Inferior parietal cortex (tissue), 1 donor: ENCODE measurements at regions not wholly inside any gene's neighbourhood (a gene's known extent, or its start where the extent isn't known, plus 50 kb on each side); places are given as distances from the start of the nearest gene placed in this dataset.

Experiments used
- DNase-seq: peaks from one replicate; pipeline ENCODE4 v3.0.0-alpha.2; 2016; ENCODE audit errors: extremely low spot score

DNA sequence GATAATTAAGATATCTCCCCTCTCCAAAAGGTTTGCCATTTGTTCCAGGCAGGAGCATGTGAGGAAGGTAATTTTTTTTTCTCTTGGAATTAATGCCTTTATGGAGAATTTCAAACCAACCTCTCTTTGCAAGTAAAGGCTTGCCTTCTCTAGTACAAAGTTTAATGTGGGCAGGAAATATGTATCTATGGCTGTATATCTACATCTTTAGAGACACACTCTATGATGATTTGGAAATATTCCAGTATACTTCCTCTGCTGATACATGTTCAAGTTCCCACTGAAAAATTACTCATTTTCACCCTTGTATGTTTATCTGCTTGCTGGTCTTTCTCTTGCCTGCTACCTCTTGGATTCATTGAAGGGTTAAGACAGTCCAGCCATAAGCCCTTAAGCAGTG, 83.5 kb upstream of the SEMA6A start:
- no peak for DNase-seq

DNA sequence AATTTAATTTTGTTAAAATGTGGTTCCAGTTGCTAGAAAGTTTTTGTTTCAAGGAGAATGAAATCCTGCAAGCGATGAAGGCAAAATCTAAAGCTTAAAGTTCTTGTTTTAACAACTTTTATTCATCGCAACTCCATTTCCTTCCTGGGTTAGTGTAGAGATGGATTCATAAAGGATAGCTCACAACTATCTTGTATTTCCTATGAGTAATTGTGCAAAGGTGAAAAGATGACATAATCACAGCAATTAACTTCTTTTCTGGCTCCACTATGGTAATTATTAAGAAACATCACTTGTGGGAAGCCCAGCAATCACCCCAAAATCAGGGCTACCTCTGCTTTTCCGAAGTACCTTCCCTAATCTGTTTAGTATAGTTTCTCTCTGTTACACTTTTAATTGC, 80.8 kb upstream of the SEMA6A start:
- DNase-seq = no peak

DNA sequence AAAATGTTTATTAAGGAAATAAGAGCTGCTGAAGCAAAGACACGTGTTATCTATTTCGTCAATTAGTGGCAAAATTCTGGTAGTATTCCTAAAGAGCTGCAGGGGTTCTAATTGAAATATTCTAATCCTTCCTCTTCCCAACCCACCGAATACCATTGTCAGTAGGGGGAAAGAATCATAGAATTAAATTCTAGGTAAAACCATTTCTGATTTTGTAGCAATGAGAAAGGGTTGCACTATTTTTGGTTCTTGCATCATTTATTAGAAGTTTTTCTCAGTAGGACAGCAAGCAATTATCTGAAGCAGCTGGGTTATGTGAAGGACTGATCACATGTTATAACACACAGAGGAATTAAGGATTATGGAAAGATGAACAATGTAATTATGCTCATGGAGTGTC, 80.3 kb upstream of the SEMA6A start:
- DNase-seq = no peak

DNA sequence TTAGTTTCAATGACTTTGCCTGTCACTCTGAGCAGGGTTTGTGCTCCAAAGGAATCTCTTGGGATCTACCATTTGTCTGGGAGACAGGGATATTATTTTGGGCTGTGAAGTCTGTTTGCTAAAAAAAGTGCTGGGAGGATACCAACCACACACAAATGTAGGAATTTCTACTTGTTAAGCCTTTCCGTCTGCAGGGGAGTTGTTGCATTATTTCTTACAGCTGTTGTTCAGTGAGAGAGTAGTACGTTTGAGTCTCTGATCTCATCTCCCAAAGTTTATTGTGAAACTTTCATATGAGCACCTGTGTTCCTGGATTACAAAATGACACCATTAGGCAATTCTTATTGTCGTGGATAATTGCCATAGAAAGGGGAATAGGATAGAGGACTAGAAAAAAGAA, 78.3 kb upstream of the SEMA6A start:
- peak; percentile 63 for DNase-seq

DNA sequence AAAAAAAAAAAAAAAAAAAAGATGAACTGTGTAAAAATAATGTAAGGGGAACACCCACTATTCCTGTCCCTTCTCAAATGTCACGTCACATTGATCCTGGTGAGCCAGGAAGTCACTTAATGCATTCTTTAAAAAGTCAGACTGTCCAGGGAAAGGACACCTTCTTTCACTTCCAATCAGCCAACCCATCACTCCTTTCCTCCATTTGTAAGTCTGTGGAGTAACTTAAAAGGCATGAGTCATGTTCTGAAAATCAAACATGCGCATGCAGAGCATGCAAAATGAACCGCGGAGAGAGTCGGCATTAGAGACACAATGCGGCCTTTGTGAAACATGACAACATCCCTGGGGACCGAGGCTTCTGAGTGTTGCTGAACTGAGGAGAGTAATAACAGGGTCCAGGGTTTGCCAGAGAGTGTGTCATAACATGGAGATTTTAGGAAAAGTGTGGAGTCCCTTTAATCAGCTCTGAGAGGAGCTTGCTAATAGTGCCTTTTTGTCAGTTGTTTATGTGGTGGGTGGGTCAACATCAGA, 77.6 kb upstream of the SEMA6A start:
- DNase-seq = peak; percentile 89

DNA sequence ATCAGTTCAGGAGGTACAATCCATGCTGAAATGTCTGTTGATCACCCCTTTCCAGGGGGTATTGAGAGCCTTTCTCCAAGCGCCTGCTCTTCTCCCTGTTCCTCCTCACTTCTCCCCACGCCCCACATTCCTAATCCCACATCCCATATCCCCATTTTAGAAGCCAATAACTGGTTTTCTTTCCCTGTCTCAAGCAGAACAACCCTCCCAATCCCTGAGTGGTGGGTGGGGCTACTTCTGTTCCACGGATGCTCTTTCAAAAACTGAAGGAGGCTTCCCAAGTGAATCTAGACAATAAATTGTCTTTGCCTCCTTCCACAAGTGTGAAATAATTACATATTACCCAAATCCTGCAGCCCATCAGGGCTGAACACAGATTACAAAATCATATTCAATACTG, 77.0 kb upstream of the SEMA6A start:
- no peak for DNase-seq

DNA sequence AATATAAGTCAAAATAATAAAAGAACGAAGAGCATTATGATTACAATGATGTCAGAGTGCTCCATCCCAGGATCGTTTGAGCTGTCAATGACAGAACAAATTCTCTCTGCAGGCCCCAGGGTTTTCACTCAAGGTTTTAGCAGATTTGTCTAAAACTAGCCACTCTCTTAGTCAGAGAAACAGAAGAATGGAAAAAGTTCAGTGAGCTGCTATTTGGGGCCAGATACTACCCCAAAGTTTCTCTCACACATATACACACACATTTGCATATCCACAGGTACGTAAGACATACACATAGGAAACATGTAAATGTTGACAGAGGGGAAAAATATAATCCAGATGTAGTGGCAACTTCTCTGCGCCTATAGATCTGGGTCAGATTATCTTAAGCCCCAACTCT, 76.3 kb upstream of the SEMA6A start:
- no peak for DNase-seq

DNA sequence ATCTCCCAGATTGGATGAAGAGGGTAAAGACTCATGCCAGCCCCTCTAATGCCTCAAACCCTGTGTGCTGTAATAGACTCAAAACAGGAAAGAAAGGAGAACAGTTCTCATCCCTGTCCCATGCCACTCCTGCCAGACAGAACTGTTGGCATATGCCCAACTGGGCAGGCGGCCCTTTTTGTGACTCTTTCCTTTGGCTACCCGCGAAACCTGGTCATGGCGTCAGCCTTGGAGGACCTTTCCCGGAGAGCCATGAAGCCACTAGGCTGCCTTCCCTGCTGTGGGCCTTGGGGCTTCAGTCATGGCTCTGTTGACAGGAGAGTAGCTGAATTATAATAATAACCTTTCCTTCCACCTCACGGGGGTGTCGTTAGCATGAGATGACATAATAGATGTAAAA, 75.9 kb upstream of the SEMA6A start:
- no peak for DNase-seq

DNA sequence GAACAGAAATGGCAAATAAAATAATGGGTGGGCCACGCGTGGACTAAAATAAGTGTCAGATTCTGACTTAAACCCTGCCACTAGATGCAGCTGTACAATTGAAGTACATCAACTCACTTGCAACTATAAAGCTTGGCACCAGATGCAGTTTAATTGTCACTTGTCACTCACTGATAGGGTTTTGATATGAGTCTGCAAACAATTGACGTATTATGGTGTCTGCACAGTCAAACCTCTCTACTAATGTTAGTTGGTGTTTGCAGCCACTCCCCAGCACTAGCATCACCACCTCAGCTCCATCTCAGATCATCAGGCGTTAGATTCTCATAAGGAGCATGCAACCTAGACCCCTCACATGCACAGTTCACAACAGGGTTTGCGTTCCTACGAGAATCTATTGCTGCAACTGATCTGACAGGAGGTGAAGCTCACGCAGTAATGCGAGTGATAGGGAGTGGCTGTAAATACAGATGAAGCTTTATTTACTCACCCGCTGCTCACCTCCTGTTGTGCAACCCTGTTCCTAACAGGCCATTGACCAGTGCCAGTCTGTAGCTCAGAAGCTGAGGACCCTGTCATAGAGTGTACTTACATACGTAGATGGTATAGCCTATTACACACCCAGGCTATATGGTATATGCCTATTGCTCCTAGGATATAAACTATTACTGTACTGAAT, 72.1 kb upstream of the SEMA6A start:
- DNase-seq = no peak

DNA sequence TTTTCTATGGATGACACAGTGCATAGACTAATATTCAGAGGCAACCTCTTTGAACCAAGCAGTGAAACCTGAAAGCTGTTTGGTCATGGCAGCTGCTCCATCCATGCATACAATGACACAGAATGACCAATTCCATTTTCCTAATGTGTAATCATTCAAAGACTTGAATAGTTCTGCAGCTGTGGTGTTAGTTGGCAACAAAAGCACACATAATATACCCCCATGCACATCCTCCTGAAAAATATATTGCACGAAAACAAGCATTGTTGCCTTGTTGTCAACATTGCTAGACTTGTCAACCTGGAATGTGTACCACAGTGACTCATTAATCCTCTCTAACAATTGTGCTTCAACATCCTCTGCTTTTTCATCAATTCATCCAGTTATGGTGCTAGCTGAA, 71.0 kb upstream of the SEMA6A start:
- DNase-seq = no peak

DNA sequence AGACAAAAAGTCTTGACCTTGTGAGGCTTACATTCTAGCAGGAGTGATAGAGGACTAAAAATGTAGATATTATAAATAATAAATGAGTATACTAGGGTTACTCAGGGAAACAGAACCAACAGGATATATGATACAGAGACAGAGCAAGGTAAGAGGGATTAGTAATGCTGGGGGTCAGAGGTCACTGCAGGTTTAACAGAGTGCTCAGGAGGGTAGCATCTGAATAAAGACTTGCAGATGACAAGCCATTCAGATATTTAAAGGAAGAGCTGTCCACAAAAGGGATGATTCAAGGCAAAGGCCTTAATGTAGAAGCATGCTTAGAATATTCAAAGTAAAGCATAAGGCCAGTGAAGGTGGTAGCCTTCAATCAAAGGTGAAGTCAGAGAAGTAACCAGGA, 65.6 kb upstream of the SEMA6A start:
- no peak for DNase-seq

DNA sequence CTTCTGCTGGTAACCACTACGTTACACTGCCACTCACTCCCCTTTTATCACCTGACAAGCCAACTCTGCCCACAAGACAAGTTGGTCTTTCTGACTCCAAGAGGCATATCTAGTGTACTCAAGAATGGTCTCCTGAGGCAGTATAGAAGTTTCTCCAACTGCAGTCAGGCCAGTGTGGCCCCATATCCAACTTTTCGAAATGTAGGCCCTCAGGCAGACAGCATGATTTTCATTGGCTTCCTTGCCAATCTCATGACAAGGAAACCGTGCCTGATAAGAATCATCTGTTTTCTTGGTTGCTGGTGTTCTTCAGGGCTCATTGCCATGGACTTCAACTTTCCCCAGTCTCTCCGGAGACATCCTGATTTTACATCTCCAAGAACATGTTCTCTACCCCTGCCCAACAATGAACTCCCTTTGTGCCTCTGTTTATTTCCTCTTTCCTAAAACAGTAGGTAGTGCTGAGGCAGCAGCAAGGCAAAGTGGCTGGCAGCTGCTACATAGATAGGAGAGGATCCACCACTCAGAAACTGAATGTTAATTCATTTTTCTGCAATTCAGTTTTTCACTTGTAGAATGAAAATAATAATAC, 62.6 kb upstream of the SEMA6A start:
- DNase-seq = no peak

DNA sequence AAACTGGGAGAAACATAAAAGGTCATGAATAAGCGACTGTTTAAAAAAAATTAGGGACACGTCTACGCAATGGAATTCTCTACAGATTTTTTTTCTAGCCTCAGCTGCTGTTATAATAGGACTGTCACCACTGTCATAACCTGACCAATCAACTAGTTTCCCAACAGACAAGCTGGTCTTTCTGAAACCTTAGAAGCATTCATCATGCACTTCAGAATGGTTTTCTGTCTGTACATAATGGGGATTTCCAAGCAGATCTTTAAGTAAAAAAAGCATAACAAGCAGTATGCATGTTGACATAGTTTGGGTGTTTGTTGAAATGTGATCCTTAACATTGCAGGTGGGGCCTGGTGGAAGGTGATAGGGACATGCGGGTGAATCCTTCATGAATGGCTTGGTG, 58.3 kb upstream of the SEMA6A start:
- DNase-seq = no peak

DNA sequence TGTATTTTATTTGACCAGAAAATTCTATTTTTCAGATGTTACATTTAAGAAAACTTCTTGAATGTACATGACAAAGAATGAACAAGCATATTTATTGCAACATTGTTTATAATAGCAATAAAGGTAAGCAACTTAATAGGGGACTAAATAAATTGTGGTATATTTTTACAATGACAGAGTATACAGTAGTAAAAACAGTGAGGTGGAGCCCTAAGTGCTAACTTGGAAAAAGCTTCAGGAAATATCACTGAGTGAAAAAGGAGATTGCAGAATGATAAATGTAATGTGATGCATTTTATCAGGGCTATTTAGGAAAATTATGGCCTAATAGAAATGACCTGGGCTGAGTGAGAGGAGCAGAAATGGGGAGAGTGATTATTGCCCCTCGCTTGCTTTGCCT, 56.5 kb upstream of the SEMA6A start:
- DNase-seq = no peak

DNA sequence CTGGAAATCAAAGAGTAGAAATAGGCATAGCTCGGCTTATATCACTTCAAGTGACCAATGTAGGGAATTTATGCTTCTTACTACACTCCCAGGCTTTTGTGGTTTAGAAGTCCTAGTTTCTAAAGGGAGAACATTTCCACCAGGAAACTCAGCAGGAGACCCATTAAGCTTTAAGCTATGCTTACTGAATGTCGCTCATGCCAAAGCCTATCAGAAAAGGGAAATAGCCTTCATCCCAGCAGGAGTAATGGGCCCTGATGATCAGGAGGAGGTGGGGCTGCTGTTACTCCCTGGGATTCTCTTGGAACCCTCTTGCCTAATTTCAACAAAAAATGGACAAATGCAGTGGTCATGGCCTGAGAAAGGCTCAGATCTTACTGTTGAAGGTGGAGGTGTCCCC, 54.5 kb upstream of the SEMA6A start:
- no peak for DNase-seq

DNA sequence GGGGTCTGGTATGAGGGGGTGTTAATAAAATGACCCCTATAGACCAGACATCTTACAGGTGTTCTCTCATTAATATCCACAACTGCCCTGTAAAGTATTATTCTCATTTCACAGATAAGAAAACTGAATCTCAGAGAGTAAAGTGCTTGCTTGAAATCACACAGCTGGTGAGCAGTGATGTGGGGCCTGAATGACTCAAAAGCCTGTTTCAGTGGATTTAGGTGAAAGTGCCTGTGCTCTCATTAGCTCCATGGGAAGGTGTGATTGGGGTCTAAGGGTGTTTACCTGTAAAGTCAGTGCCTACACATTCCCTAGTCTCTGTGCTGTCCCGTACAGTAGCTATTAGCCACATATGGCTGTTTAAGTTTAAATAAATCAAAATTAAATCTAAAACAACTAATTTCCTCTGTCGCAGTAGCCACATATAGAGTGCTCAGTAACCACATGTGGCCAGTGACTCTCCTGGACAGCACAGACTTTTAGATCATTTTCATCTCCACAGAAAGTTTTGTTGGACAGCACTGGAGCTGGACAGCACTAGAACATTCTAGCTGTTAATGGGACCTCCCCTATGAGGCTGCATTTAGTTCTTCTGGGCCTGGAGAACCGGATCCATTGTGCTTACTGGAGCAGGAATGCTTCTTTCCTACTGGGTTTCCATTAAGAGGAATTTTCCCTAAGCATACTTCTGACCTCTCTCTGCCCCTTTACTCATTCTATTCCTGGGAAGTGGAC, 52.5 kb upstream of the SEMA6A start:
- DNase-seq = no peak

DNA sequence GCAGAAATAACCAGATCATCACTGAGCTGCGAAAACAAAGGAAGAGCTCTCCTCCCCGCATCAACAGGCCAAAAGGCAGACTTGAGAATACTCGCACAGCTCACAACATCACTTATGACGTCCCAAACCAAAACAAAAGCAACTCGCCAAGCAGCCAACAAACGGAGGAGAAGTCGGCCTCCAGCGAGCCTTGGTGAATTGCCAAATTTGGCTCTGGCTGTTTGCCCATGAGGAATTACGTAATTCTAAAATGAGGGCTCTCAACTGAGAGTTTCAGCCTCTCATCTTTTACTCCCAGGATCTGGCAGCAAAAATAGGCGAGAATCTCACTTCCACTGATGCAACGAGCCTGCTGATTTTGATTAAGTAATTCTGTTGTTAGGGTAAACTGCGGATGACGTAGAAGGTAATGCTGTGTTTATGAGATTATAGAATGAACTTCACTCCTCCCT, 51.7 kb upstream of the SEMA6A start:
- DNase-seq = peak; percentile 85
